ENCODE measurements at regions not wholly inside any gene's neighbourhood (a gene's known extent, or its start where the extent isn't known, plus 50 kb on each side); places are given as distances from the start of the nearest gene placed in this dataset.

GRCh38 chr20:11217326-11218172 is 543.8 kb upstream of the JAG1 start:
- in situ Hi-C loops (cut with HindIII; ENCODE audit: extremely low pct_ligation_motif_present, low pct_unique_long_range_greater_than_20kb) = no loop called here

More at GRCh38 chr20:11217326-11218172, 543.8 kb upstream of the JAG1 start:
- peaks cover 17% of the 10 kb centered on the region for H3K4me1 ChIP-seq (ENCODE audit: insufficient read depth, low read length)
- no peaks in the 10 kb centered on the region for H3K79me2 ChIP-seq (ENCODE audit: insufficient read depth, low read length)
- H3K9ac ChIP-seq (ENCODE audit: insufficient read depth, low read depth, low read length) = no peak overlapping the region
- H2AFZ ChIP-seq (ENCODE audit: low read length) = no peak overlapping the region
- H3K27me3 ChIP-seq (ENCODE audit: control insufficient read depth in 1 of 2, insufficient read depth in 2 of 2, low read length in 2 of 2) = peaks cover 0 to 4% of the 10 kb centered on the region in 2 experiments; a peak in 1 of 5 replicates
- H3K27ac ChIP-seq (ENCODE audit: extremely low read length, insufficient read depth, low read length) = no peak overlapping the region
- intact Hi-C loops (cut with micrococcal nuclease; ENCODE audit: unreplicated experiment) = loop anchor here (1.0 kb wide), 1 partner anchor 9 kb away; no protein-coding TSS in a partner anchor
- TF ChIP-seq ZSCAN12 (CRISPR knock-in tag; IDR thresholded peaks at IDR 0.05) (no peak), LRRFIP1 (CRISPR knock-in tag; conservative IDR thresholded peaks at IDR 0.05) (no peak), ZBTB4 (CRISPR knock-in tag; IDR thresholded peaks at IDR 0.05; ENCODE audit: borderline replicate concordance) (no peak), ZFP41 (CRISPR knock-in tag; IDR thresholded peaks at IDR 0.05; ENCODE audit: borderline replicate concordance) (no peak), ATF5 (CRISPR knock-in tag; IDR thresholded peaks at IDR 0.05; ENCODE audit: low read depth) (no peak), ZNF577 (CRISPR knock-in tag; IDR thresholded peaks at IDR 0.05; ENCODE audit: borderline replicate concordance, low read depth) (no peak), DNMT3B (CRISPR knock-in tag; conservative IDR thresholded peaks at IDR 0.05) (no peak), SMARCE1 (IDR thresholded peaks at IDR 0.05; ENCODE audit: borderline replicate concordance) (no peak)
- TF ChIP-seq, protein P1, sequence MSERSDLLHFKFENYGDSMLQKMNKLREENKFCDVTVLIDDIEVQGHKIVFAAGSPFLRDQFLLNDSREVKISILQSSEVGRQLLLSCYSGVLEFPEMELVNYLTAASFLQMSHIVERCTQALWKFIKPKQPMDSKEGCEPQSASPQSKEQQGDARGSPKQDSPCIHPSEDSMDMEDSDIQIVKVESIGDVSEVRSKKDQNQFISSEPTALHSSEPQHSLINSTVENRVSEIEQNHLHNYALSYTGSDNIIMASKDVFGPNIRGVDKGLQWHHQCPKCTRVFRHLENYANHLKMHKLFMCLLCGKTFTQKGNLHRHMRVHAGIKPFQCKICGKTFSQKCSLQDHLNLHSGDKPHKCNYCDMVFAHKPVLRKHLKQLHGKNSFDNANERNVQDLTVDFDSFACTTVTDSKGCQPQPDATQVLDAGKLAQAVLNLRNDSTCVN (CRISPR knock-in tag; IDR thresholded peaks at IDR 0.05; ENCODE audit: borderline replicate concordance) = no peak
- TF ChIP-seq, protein P2, sequence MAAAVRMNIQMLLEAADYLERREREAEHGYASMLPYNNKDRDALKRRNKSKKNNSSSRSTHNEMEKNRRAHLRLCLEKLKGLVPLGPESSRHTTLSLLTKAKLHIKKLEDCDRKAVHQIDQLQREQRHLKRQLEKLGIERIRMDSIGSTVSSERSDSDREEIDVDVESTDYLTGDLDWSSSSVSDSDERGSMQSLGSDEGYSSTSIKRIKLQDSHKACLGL (CRISPR knock-in tag; IDR thresholded peaks at IDR 0.05) = no peak
- WGBS (ENCODE audit: low lambda C conversion rate) = 45% methylated on average over 6 of the region's 6 CpGs
- no peak for DNase-seq (ENCODE audit: low spot score)
- FAIRE-seq = no peak
- no peak for ATAC-seq
- BruUV-seq (replicated peaks) = no TSS peak
- H3K4me2 ChIP-seq (ENCODE audit: low read depth, low read length) = no peak overlapping the region
- no peak overlapping the region for H3K4me3 ChIP-seq (replicated peaks in 1 of 3; ENCODE audit: insufficient read depth in 1 of 3, low read depth in 2 of 3, low read length in 3 of 3)
- ChIA-PET POLR2A (interaction anchor here (1.1 kb wide), 1 partner anchor 782 kb away, joined by 3 read pairs; the partner anchor contains the start of gene SLX4IP), CTCF (ENCODE audit: low intra/inter-chr PET ratio, low total read pairs) (no interaction called here)
- no peaks in the 10 kb centered on the region for H4K20me1 ChIP-seq (ENCODE audit: insufficient read depth, low read length)
- H3K36me3 ChIP-seq (replicated peaks in 1 of 2; ENCODE audit: control insufficient read depth in 1 of 2, insufficient read depth in 2 of 2, low read length in 2 of 2) = no peaks in the 10 kb centered on the region
- H3K9me3 ChIP-seq (ENCODE audit: low read length) = no peaks in the 10 kb centered on the region
